GM12878 (cell line): ENCODE measurements at regions not wholly inside any gene's neighbourhood (a gene's known extent, or its start where the extent isn't known, plus 50 kb on each side); places are given as distances from the start of the nearest gene placed in this dataset.

Experiments
- ATAC-seq: fragments of 200-7000 bp; cut with Tn5 transposase; 3 replicates; pipeline ENCODE4 v1.9.1; 2020; ENCODE audit warnings: mild to moderate bottlenecking, moderate library complexity
- BruUV-seq: library from RNA; stranded (reverse); fragments of 400-500 nt; replicated peaks from 2 replicates; lab custom pipeline; 2021; lab: Mats Ljungman, UMichigan
- CTCF ChIA-PET: fragments of 300-600 bp; sonication (Branson Sonifier 250); formaldehyde crosslinking; extraction: SDS; loops from one replicate; lab custom pipeline; 2021; ENCODE audit warnings: inconsistent platforms; lab: Yijun Ruan, JAX
- POLR2A ChIA-PET: fragments of 350-600 bp; formaldehyde crosslinking; extraction: SDS; loops from one replicate; lab custom pipeline; 2021; ENCODE audit warnings: inconsistent platforms; lab: Charles Lee
- RAD21 ChIA-PET: fragments of 300-600 bp; sonication (Branson Sonifier 250); formaldehyde crosslinking; loops from one replicate; lab custom pipeline; 2023; ENCODE audit warnings: antibody characterized with exemption; ENCODE audit not compliant: unreplicated experiment; lab: Charles Lee
- SMC1A ChIA-PET: fragments of 300-600 bp; sonication (Branson Sonifier 250); formaldehyde crosslinking; loops from one replicate; lab custom pipeline; 2023; ENCODE audit not compliant: unreplicated experiment, uncharacterized antibody; lab: Charles Lee
- DNase-seq: peaks from one replicate; pipeline ENCODE4 v3.0.0-alpha.2; 2011; ENCODE audit warnings: low read depth, low spot score
- FAIRE-seq: peaks from 3 replicates; lab custom pipeline; 2011; peaks lifted over from hg19 to GRCh38; lab: Jason Lieb, UNC
- H2AFZ ChIP-seq: 2 replicates; pipeline ENCODE4 v1.6.0; 2011; ENCODE audit warnings: low read depth, low read length, control low read depth; ENCODE audit not compliant: control insufficient read depth
- H3K27ac ChIP-seq: 2 replicates; pipeline ENCODE4 v1.5.1; 2011; ENCODE audit warnings: control low read depth; ENCODE audit not compliant: control insufficient read depth, insufficient read depth
- H3K27me3 ChIP-seq, 2 experiments: replicated peaks in 1 of 2; 2 replicates each; pipeline versions ENCODE4 v1.6.0 to v1.6.1; 2011; ENCODE audit warnings: low read length in 1 of 2; ENCODE audit not compliant: control insufficient read depth in 2 of 2, insufficient read depth in 2 of 2
- H3K36me3 ChIP-seq, 2 experiments: 2 replicates each; pipeline ENCODE4 v1.5.1; 2011; ENCODE audit warnings: low read length in 1 of 2; ENCODE audit not compliant: control insufficient read depth in 2 of 2, insufficient read depth in 2 of 2
- H3K4me1 ChIP-seq: 2 replicates; pipeline ENCODE4 v1.6.1; 2011; ENCODE audit warnings: mild to moderate bottlenecking, low read length, moderate library complexity, mixed read lengths; ENCODE audit not compliant: control insufficient read depth, insufficient read depth
- H3K4me2 ChIP-seq: 2 replicates; pipeline ENCODE4 v1.6.0; 2011; ENCODE audit warnings: control low read depth; ENCODE audit not compliant: control insufficient read depth, insufficient read depth
- H3K4me3 ChIP-seq: fragments of 200-600 bp; sonication (generic); 2 replicates; pipeline ENCODE4 v1.5.1; 2016
- H3K79me2 ChIP-seq: 2 replicates; pipeline ENCODE4 v1.6.0; 2011; ENCODE audit warnings: low read length; ENCODE audit not compliant: control insufficient read depth, insufficient read depth
- H3K9ac ChIP-seq: 2 replicates; pipeline ENCODE4 v1.8.0; 2011; ENCODE audit warnings: low read length, control low read depth, mixed read lengths; ENCODE audit not compliant: control insufficient read depth, insufficient read depth
- H3K9me3 ChIP-seq: replicated peaks from 3 replicates; pipeline ENCODE4 v1.5.1; 2011; ENCODE audit warnings: mild to moderate bottlenecking, low read length; ENCODE audit not compliant: control insufficient read depth, insufficient read depth
- H4K20me1 ChIP-seq: 2 replicates; pipeline ENCODE4 v1.6.0; 2011; ENCODE audit not compliant: control insufficient read depth, insufficient read depth
- ATF7 ChIP-seq: fragments of 450-650 bp; IDR thresholded peaks from 2 replicates; pipeline ENCODE4 v1.6.1; 2016; ENCODE audit warnings: low read depth, mild to moderate bottlenecking
- CBX5 ChIP-seq: sonication (generic); IDR thresholded peaks from 2 replicates; pipeline ENCODE4 v1.6.1; 2016; ENCODE audit warnings: low read depth, moderate library complexity, mild to moderate bottlenecking, inconsistent platforms
- CREM ChIP-seq: IDR thresholded peaks from 2 replicates; pipeline ENCODE4 v1.6.1; 2014; ENCODE audit warnings: antibody characterized with exemption, low read depth
- CUX1 ChIP-seq: IDR thresholded peaks from 2 replicates; pipeline ENCODE4 v1.6.1; 2012; ENCODE audit warnings: improper control_type of control experiment, low read depth, low read length; ENCODE audit not compliant: insufficient replicate concordance
- PAX5 ChIP-seq: IDR thresholded peaks from 2 replicates; pipeline ENCODE4 v1.6.1; 2011; ENCODE audit warnings: low read depth, low read length, borderline replicate concordance
- RELA ChIP-seq: fragments of 450-650 bp; IDR thresholded peaks from 2 replicates; pipeline ENCODE4 v1.8.0; 2014; ENCODE audit warnings: borderline replicate concordance; ENCODE audit not compliant: partially characterized antibody
- STAT1 ChIP-seq: fragments of 450-650 bp; conservative IDR thresholded peaks from 2 replicates; pipeline ENCODE4 v1.6.1; 2014; ENCODE audit warnings: antibody characterized with exemption, mild to moderate bottlenecking
- WGBS: methylation state at CpG from one replicate; pipeline ENCODE4 v1.1.6; 2016; ENCODE audit warnings: low lambda C conversion rate; ENCODE audit not compliant: insufficient replicate concordance, insufficient coverage; ENCODE audit errors: missing lambda C conversion rate; 5-methylcytosine and 5-hydroxymethylcytosine counted together
- in situ Hi-C: fragments of 300-500 bp; cut with MboI; formaldehyde crosslinking; loops from 9 replicates; pipeline ENCODE4 v1.14.3; 2018; ENCODE audit warnings: mixed read lengths
- intact Hi-C: fragments of 100-400 bp; cut with micrococcal nuclease; formaldehyde crosslinking; loops from one replicate; pipeline ENCODE4 v1.14.2; 2022; ENCODE audit not compliant: unreplicated experiment

- POLR2A ChIA-PET = no interaction called here
Observed at GRCh38 chr2:15869396-15869795, 71.0 kb upstream of the MYCN start.

More at GRCh38 chr2:15869396-15869795, 71.0 kb upstream of the MYCN start:
- no peak for DNase-seq
- in situ Hi-C loops (no loop called here), intact Hi-C loops (no loop called here)
- Histone ChIP-seq H2AFZ (no peak overlapping the region), H3K4me1 (no peaks in the 10 kb centered on the region), H3K27me3 (no peaks in the 10 kb centered on the region), H3K4me3 (no peak overlapping the region), H3K4me2 (no peak overlapping the region), H3K9ac (no peak overlapping the region), H3K79me2 (no peaks in the 10 kb centered on the region), H3K9me3 (no peaks in the 10 kb centered on the region), H3K27ac (no peak overlapping the region), H4K20me1 (no peaks in the 10 kb centered on the region), H3K36me3 (no peaks in the 10 kb centered on the region)
- ATAC-seq = no peak
- ChIA-PET RAD21 (no interaction called here), CTCF (no interaction called here), SMC1A (no interaction called here)
- WGBS = 13% methylated on average over 3 of the region's 3 CpGs
- BruUV-seq = no TSS peak
- TF ChIP-seq PAX5 = no peak
- TF ChIP-seq CREM = no peak
- TF ChIP-seq CBX5 = no peak
- TF ChIP-seq ATF7 = no peak
- TF ChIP-seq RELA = no peak
- no peak for TF ChIP-seq CUX1
- no peak for TF ChIP-seq STAT1
- FAIRE-seq = no peak
